ENCODE measurements at regions not wholly inside any gene's neighbourhood (a gene's known extent, or its start where the extent isn't known, plus 50 kb on each side); places are given as distances from the start of the nearest gene placed in this dataset.

DNA sequence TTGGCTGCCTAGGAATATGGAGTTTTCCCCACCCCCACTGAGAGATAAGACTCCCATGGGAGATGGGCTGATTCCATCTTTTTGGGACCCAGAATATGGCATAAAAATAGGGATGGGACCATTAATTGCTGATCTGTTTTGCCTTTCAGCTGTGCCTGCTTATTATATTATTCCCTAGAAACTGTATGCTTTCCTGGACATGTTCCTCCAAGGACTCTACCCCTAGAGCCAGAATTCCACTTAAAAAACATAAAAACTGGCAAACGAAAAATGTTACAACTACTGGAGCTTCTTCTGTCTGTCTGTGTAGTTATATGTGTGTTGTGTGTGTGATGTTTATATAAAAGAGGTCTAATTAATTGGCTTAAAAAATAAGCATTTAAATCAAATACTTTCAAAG lies 159.9 kb upstream of the PRR20A start:
- TF ChIP-seq EZH2 (IDR thresholded peaks at IDR 0.05; ENCODE audit: borderline replicate concordance, low read depth, low read length, severe bottlenecking) = no peak
- no peak for TF ChIP-seq POLR2AphosphoS5 (IDR thresholded peaks at IDR 0.05; ENCODE audit: insufficient read depth, low read depth, low read length)
